Endodermal cell (in vitro differentiated cells): ENCODE measurements at regions not wholly inside any gene's neighbourhood (a gene's known extent, or its start where the extent isn't known, plus 50 kb on each side); places are given as distances from the start of the nearest gene placed in this dataset.

Experiments
- DNase-seq: peaks from one replicate; pipeline ENCODE4 v3.0.0-alpha.2; 2017
- H3K27ac ChIP-seq: 2 replicates; pipeline ENCODE4 v1.5.1; 2013; ENCODE audit warnings: mild to moderate bottlenecking, low read depth, low read length, moderate library complexity
- H3K27me3 ChIP-seq: 2 replicates; pipeline ENCODE4 v1.6.1; 2013; ENCODE audit warnings: mild to moderate bottlenecking, low read length, moderate library complexity; ENCODE audit not compliant: insufficient read depth, control insufficient read depth, poor library complexity, severe bottlenecking
- H3K36me3 ChIP-seq: 2 replicates; pipeline ENCODE4 v1.7.0; 2013; ENCODE audit warnings: mild to moderate bottlenecking, low read length, moderate library complexity; ENCODE audit not compliant: control insufficient read depth, insufficient read depth
- H3K4me1 ChIP-seq: one replicate; pipeline ENCODE4 v1.7.0; 2013; ENCODE audit warnings: low read length; ENCODE audit not compliant: control insufficient read depth, insufficient read depth
- H3K4me3 ChIP-seq: 2 replicates; pipeline ENCODE4 v1.5.1; 2013; ENCODE audit warnings: mild to moderate bottlenecking, low read length, moderate library complexity
- H3K9ac ChIP-seq: 2 replicates; pipeline ENCODE4 v1.6.1; 2013; ENCODE audit warnings: mild to moderate bottlenecking, low read length, moderate library complexity; ENCODE audit not compliant: poor library complexity, severe bottlenecking; ENCODE audit errors: extremely low read depth
- H3K9me3 ChIP-seq: 2 replicates; pipeline ENCODE4 v1.6.1; 2013; ENCODE audit warnings: mild to moderate bottlenecking, low read length, moderate library complexity; ENCODE audit not compliant: control insufficient read depth
- H3K27ac Mint-ChIP-seq: 2 replicates; pipeline ENCODE4 v1.8.0; 2020; ENCODE audit warnings: mixed read lengths
- H3K27me3 Mint-ChIP-seq: 2 replicates; pipeline ENCODE4 v1.8.0; 2021; ENCODE audit warnings: mild to moderate bottlenecking, mixed read lengths; ENCODE audit not compliant: insufficient read depth
- H3K36me3 Mint-ChIP-seq: 2 replicates; pipeline ENCODE4 v1.8.0; 2020; ENCODE audit warnings: low read depth, mixed read lengths
- H3K4me1 Mint-ChIP-seq: 2 replicates; pipeline ENCODE4 v1.8.0; 2020; ENCODE audit warnings: mixed read lengths
- H3K4me3 Mint-ChIP-seq: 2 replicates; pipeline ENCODE4 v1.8.0; 2020; ENCODE audit warnings: mild to moderate bottlenecking, moderate library complexity, mixed read lengths
- H3K9me3 Mint-ChIP-seq: 2 replicates; pipeline ENCODE4 v1.8.0; 2020; ENCODE audit warnings: mild to moderate bottlenecking, mixed read lengths
- WGBS, 2 experiments: methylation state at CpG; one replicate each; pipeline versions ENCODE4 v1.1.5 to v1.1.7; 2013; ENCODE audit warnings: missing lambda C conversion rate in 2 of 2, mixed read lengths in 1 of 2; ENCODE audit not compliant: insufficient coverage in 1 of 2, insufficient read length in 1 of 2; 5-methylcytosine and 5-hydroxymethylcytosine counted together
- TF ChIP-seq, protein P1 (sequence below): fragments of 200-600 bp; sonication (generic); conservative IDR thresholded peaks from 2 replicates; pipeline ENCODE4 v1.5.0; 2021; ENCODE audit warnings: antibody characterized with exemption, mild to moderate bottlenecking

DNA sequence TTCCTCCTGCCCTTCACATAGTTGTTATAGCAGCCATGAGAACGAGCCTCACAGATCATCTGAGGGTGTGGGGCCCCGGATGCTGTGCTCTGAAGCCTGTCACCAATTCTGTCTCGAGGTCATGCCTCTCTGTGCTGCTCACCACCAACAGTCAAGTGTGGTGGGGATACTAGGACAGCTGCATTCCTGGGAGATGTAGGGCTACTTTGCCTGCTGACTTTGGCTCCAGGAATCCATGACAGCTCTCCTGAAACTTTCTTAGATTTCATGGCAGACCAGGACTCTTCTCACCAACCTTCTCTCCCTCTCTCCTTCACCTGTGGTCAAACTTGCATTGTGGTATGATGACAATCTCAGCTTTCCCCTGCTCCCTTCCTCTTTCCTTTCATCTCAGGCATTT is 395.9 kb downstream of the PSAT1 start:
- Mint-ChIP-seq H3K36me3 (no peaks in the 10 kb centered on the region), H3K9me3 (no peaks in the 10 kb centered on the region), H3K27me3 (no peaks in the 10 kb centered on the region), H3K27ac (no peak overlapping the region), H3K4me1 (peaks cover 11% of the 10 kb centered on the region), H3K4me3 (no peak overlapping the region)
- Histone ChIP-seq H3K27ac (no peak overlapping the region), H3K4me3 (no peak overlapping the region), H3K27me3 (no peaks in the 10 kb centered on the region), H3K36me3 (no peaks in the 10 kb centered on the region), H3K9ac (no peak overlapping the region), H3K9me3 (no peaks in the 10 kb centered on the region), H3K4me1 (peaks cover 4% of the 10 kb centered on the region)
- 90 to 94% methylated on average over 2 to 3 of the region's 3 CpGs for WGBS, 2 experiments
- TF ChIP-seq, protein P1, sequence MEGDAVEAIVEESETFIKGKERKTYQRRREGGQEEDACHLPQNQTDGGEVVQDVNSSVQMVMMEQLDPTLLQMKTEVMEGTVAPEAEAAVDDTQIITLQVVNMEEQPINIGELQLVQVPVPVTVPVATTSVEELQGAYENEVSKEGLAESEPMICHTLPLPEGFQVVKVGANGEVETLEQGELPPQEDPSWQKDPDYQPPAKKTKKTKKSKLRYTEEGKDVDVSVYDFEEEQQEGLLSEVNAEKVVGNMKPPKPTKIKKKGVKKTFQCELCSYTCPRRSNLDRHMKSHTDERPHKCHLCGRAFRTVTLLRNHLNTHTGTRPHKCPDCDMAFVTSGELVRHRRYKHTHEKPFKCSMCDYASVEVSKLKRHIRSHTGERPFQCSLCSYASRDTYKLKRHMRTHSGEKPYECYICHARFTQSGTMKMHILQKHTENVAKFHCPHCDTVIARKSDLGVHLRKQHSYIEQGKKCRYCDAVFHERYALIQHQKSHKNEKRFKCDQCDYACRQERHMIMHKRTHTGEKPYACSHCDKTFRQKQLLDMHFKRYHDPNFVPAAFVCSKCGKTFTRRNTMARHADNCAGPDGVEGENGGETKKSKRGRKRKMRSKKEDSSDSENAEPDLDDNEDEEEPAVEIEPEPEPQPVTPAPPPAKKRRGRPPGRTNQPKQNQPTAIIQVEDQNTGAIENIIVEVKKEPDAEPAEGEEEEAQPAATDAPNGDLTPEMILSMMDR = no peak
- no peak for DNase-seq

DNA sequence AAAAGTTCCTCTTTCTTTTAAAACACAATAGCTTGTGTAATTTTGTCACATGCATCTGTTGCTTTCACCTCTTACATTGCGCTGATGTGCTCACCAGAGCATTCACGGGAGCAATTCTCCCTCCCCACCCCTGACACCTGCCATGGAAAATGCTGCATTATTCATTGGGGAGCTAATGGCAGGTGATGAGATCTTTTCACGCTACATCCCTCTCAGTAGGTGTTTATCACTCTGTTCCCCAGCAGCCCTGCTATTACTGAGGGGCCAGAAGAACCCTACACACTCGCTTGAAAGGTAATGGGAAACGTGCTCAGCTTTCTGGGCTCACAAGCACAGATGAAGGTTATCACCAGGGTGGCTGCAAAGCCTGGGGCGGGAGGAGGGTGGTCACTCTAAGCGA is 398.0 kb downstream of the PSAT1 start:
- Mint-ChIP-seq H3K4me1 (peaks cover 11% of the 10 kb centered on the region), H3K27ac (no peak overlapping the region), H3K27me3 (no peaks in the 10 kb centered on the region), H3K9me3 (no peaks in the 10 kb centered on the region), H3K4me3 (no peak overlapping the region), H3K36me3 (no peaks in the 10 kb centered on the region)
- 80 to 87% methylated on average over 7 of the region's 7 CpGs for WGBS, 2 experiments
- peak; percentile 57 for DNase-seq
- Histone ChIP-seq H3K4me3 (no peak overlapping the region), H3K9me3 (no peaks in the 10 kb centered on the region), H3K27me3 (no peaks in the 10 kb centered on the region), H3K36me3 (no peaks in the 10 kb centered on the region), H3K4me1 (peaks cover 4% of the 10 kb centered on the region), H3K27ac (no peak overlapping the region), H3K9ac (no peak overlapping the region)
- TF ChIP-seq, protein P1 = no peak

DNA sequence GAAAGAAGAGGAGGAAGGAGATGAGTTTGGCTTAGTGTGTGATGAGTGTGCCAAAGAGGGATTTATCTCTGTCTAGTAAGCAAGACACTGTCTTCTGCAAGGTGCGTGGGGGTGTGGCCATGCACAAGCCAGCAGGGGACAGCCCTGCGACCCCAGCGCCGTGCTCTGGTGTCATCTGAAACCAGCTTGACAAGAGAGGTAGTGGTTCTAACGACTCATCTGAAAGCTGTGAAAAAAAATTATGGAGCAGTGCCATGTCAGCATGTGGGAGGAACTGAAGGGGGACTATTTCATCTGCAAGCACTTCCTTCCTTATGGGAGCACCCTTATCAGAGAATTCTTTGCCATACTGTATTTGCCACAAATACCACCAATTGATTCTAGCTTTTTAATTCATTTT is 398.6 kb downstream of the PSAT1 start:
- Histone ChIP-seq H3K9me3 (no peaks in the 10 kb centered on the region), H3K9ac (no peak overlapping the region), H3K27me3 (no peaks in the 10 kb centered on the region), H3K4me1 (peaks cover 5% of the 10 kb centered on the region), H3K4me3 (no peak overlapping the region), H3K27ac (no peak overlapping the region), H3K36me3 (no peaks in the 10 kb centered on the region)
- Mint-ChIP-seq H3K4me3 (no peak overlapping the region), H3K27me3 (no peaks in the 10 kb centered on the region), H3K4me1 (peaks cover 11% of the 10 kb centered on the region), H3K9me3 (no peaks in the 10 kb centered on the region), H3K27ac (no peak overlapping the region), H3K36me3 (no peaks in the 10 kb centered on the region)
- TF ChIP-seq, protein P1 = no peak
- DNase-seq = peak; percentile 53
- 76 to 100% methylated on average over 1 to 5 of the region's 5 CpGs for WGBS, 2 experiments
